ENCODE measurements at regions not wholly inside any gene's neighbourhood (a gene's known extent, or its start where the extent isn't known, plus 50 kb on each side); places are given as distances from the start of the nearest gene placed in this dataset.

DNA sequence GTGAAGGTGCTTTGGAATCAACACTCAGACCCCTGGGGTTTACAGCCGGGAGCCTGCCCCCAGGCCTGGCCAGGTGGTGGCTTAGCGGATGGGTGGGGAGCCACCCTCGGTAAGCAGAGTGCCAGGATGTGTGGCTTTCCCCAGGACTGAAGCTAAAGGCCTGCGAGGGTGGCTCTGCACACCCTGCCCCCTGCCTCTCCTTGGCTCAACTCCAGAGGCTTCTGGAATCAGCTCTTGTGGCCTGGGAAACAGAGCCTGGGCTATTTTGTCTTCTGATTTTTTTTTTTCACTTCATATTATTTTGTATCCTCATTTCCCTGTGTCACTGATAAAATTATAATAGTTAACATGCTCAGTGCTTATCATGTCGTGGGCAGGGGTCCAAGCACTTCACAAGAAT is 79.8 kb downstream of the RHOB start:
- DNase-seq (no peak), ATAC-seq (replicated peaks) (no peak)
- Mint-ChIP-seq H3K27ac (no peak overlapping the region), H3K4me3 (no peak overlapping the region), H3K36me3 (ENCODE audit: insufficient read depth) (no peaks in the 10 kb centered on the region), H3K4me1 (ENCODE audit: low read depth in 2 of 2) (peaks cover 0 to 2% of the 10 kb centered on the region in 2 donors), H3K27me3 (peaks cover 0 to 28% of the 10 kb centered on the region in 2 donors), H3K9me3 (no peaks in the 10 kb centered on the region)

DNA sequence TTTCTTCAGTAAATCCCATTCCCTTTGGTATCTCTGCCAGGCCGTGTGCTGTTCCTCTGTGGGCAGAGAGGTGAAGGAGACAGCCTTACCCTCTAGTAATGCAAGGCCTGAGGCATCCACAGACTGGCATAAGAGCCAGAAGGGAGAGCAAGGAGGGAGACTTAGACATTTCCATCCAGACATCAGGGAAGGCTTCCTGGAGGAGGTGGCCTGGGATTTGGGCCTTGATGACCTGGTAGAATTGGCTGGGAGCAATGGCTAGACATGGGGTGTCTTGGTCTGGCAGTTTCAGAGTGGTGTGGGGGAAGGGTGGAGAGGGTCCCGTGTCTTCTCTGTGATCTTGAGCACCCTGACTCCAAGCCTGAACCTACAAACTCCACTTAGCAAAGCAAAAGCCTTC is 81.8 kb downstream of the RHOB start:
- Mint-ChIP-seq H3K27me3 (peaks cover 16 to 26% of the 10 kb centered on the region in 2 donors), H3K4me3 (no peak overlapping the region), H3K36me3 (ENCODE audit: insufficient read depth) (no peaks in the 10 kb centered on the region), H3K27ac (no peak overlapping the region), H3K4me1 (ENCODE audit: low read depth in 2 of 2) (peaks cover 0 to 2% of the 10 kb centered on the region in 2 donors), H3K9me3 (no peaks in the 10 kb centered on the region)
- ATAC-seq (replicated peaks) = no peak
- no peak for DNase-seq

- Mint-ChIP-seq H3K36me3 (ENCODE audit: insufficient read depth) (no peaks in the 10 kb centered on the region), H3K4me1 (ENCODE audit: low read depth in 2 of 2) (peaks cover 0 to 2% of the 10 kb centered on the region in 2 donors), H3K9me3 (no peaks in the 10 kb centered on the region), H3K27me3 (peaks cover 26 to 32% of the 10 kb centered on the region in 2 donors), H3K27ac (no peak overlapping the region), H3K4me3 (no peak overlapping the region)
- ATAC-seq (replicated peaks) (no peak), DNase-seq (no peak)
These were observed 83.6 kb downstream of the RHOB start for GRCh38 chr2:20530520-20530919.

GRCh38 chr2:20531633-20532262 is 84.9 kb downstream of the RHOB start:
- no peaks in the 10 kb centered on the region for H3K9me3 Mint-ChIP-seq
- H3K27me3 Mint-ChIP-seq = peaks cover 26 to 32% of the 10 kb centered on the region in 2 donors
- H3K27ac Mint-ChIP-seq = no peak overlapping the region
- H3K4me1 Mint-ChIP-seq (ENCODE audit: low read depth in 2 of 2) = peaks cover 0 to 2% of the 10 kb centered on the region in 2 donors
- no peak for DNase-seq
- no peaks in the 10 kb centered on the region for H3K36me3 Mint-ChIP-seq (ENCODE audit: insufficient read depth)
- no peak for ATAC-seq (replicated peaks)
- H3K4me3 Mint-ChIP-seq = no peak overlapping the region

- Mint-ChIP-seq H3K27ac (no peak overlapping the region), H3K4me1 (ENCODE audit: low read depth in 2 of 2) (peaks cover 0 to 2% of the 10 kb centered on the region in 2 donors), H3K36me3 (ENCODE audit: insufficient read depth) (no peaks in the 10 kb centered on the region), H3K4me3 (no peak overlapping the region), H3K9me3 (no peaks in the 10 kb centered on the region), H3K27me3 (peaks cover 26 to 35% of the 10 kb centered on the region in 2 donors)
- ATAC-seq (replicated peaks) (no peak), DNase-seq (no peak)
These were observed 86.0 kb downstream of the RHOB start for GRCh38 chr2:20532634-20533437.

GRCh38 chr2:20533993-20534622 is 87.2 kb downstream of the RHOB start:
- ATAC-seq (replicated peaks) (no peak), DNase-seq (no peak)
- peaks cover 1 to 2% of the 10 kb centered on the region in 2 donors for H3K4me1 Mint-ChIP-seq (ENCODE audit: low read depth in 2 of 2)
- H3K9me3 Mint-ChIP-seq = no peaks in the 10 kb centered on the region
- peaks cover 26 to 48% of the 10 kb centered on the region in 2 donors for H3K27me3 Mint-ChIP-seq
- H3K27ac Mint-ChIP-seq = peak overlapping the region in 1 of 2 donors; percentile 56
- no peak overlapping the region for H3K4me3 Mint-ChIP-seq
- H3K36me3 Mint-ChIP-seq (ENCODE audit: insufficient read depth) = no peaks in the 10 kb centered on the region

DNA sequence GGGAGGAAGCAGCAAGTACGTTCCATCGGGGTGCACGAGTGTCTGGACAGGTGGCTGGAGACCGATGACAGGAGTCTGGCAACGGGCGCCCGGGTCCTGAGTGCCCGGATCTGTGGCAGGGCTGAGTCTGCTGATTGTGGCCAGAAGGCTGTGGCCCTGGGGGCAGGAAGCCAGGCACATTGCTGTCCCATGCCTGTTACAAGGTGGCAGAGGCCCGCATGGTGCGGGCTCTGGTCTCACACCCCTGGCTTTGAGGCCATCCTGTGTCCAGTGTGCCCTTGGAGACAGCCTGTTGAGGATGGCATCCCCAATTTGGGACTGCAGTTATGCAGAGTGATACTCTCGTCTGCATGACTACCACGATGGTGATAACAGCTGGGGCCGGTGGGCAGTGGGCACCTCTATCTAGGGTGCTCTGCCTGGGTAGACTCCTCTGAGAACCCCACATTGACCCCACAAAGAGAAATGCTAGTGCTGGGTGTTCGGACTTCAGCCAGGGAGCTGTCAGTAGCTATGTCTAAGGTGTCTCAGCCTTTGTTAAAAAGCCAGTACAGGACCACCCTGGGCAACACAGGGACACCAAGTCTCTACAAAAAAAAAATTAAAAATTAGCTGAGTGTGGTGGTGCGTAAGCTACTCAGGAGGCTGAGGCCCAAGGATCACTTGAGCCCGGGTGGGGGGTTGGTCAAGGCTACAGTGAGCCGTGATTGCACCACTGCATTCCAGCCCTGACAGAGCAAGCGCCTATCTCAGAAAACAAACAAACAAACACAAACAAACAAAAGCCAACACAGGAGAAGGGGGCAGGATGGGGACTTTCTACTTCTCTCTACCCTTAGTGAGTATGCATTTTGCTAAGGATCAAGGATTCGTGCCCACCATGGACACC is 88.3 kb downstream of the RHOB start:
- no peaks in the 10 kb centered on the region for H3K36me3 Mint-ChIP-seq (ENCODE audit: insufficient read depth)
- peaks cover 3 to 4% of the 10 kb centered on the region in 2 donors for H3K4me1 Mint-ChIP-seq (ENCODE audit: low read depth in 2 of 2)
- no peak for DNase-seq
- no peaks in the 10 kb centered on the region for H3K9me3 Mint-ChIP-seq
- H3K4me3 Mint-ChIP-seq = no peak overlapping the region
- no peak for ATAC-seq (replicated peaks)
- no peak overlapping the region for H3K27ac Mint-ChIP-seq
- peaks cover 26 to 57% of the 10 kb centered on the region in 2 donors for H3K27me3 Mint-ChIP-seq

GRCh38 chr2:20536619-20537422 is 89.9 kb downstream of the RHOB start:
- H3K36me3 Mint-ChIP-seq (ENCODE audit: insufficient read depth) = no peaks in the 10 kb centered on the region
- DNase-seq = no peak
- H3K9me3 Mint-ChIP-seq = no peaks in the 10 kb centered on the region
- peaks cover 3 to 4% of the 10 kb centered on the region in 2 donors for H3K4me1 Mint-ChIP-seq (ENCODE audit: low read depth in 2 of 2)
- no peak for ATAC-seq (replicated peaks)
- H3K27ac Mint-ChIP-seq = no peak overlapping the region
- no peak overlapping the region for H3K4me3 Mint-ChIP-seq
- peaks cover 26 to 73% of the 10 kb centered on the region in 2 donors for H3K27me3 Mint-ChIP-seq

DNA sequence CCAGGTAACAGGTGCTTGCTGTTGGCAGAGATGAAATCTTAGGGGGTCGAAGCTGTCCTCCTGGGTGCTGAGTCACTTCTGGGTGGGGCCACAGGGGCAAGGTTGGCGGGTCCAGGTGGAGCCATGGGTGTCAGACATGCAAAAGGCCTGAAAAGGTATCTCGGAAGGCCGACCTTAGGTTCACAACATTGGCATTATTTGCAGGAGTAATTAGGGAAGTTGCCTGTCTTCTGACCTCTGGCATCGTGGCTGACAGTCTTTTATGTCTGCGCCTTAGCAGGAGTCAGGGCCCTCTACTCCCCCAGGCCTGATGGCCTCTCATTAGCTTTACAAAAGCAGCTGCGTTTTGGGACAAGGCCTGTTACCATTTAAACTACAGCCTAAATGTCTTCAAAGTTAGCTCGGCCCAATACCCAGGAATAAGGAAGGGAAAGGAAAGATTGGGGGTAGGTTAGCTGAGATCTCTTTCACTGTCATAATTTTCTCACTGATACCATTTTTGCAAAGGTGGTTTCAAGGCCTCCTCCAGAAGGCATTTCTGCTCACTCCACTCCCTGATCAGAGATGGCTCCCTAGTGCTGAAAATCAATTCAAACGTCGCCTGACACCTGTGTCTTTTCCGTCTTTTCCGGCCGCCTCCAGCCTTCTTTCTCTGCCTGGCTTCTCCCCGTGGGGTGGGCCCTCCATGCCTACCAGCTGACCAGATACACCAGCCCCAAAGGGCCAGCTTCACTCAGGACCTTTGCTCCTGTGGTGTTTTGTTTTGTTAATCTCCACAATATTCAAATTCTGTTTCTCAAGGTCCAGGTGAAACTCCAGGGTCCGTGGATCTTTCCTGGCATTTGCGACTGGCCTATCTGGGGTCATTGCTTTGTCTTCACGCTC is 90.8 kb downstream of the RHOB start:
- ATAC-seq (replicated peaks) = no peak

DNA sequence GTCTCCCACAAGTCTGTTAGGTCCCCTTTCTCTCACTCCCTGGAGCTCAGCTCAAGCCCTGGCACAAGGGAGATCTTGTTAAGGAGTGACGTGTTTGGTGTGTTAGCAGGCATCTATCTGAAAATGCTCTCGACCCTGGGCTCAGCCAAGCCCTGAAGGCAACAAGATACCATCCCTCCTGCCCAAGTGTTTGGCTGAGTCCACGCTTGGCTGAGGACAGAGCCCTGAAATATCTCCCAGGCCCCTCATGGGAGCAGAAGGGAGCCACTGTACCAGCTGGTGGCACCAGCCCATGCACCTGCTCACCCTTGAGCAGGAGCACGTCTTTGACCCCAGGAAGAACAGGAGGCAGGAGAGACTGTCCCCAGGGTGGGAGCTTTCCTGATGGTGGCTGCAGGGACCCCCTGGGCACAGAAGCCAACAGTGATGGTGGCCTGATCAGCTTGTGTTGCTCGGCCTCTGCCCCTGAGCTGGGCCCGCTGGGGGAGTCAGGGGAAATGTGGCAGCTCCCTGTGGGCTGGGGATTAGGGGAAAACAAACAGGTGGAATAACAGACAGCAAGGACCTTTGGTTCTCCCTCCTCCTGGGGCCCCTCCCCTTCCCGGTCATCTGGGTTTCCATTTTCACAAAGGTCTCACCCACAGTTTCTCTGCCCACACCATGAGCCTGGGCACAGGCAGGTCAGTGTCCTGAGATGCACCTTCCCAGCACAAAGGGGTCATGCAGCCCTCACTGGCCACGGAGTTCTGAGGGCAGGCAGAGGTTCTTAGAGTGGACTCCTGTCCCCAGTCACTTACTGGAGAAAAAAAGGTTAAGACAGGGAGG is 91.6 kb downstream of the RHOB start:
- Mint-ChIP-seq H3K27me3 (peaks cover 22 to 68% of the 10 kb centered on the region in 2 donors), H3K9me3 (no peaks in the 10 kb centered on the region), H3K4me3 (no peak overlapping the region), H3K4me1 (ENCODE audit: low read depth in 2 of 2) (peaks cover 3 to 4% of the 10 kb centered on the region in 2 donors), H3K27ac (no peak overlapping the region), H3K36me3 (ENCODE audit: insufficient read depth) (no peaks in the 10 kb centered on the region)
- ATAC-seq (replicated peaks) (no peak), DNase-seq (no peak)

More for the DNA sequence above, 90.8 kb downstream of the RHOB start:
- H3K27me3 Mint-ChIP-seq = peaks cover 22 to 74% of the 10 kb centered on the region in 2 donors
- H3K36me3 Mint-ChIP-seq (ENCODE audit: insufficient read depth) = no peaks in the 10 kb centered on the region
- no peak for DNase-seq
- no peak overlapping the region for H3K4me3 Mint-ChIP-seq
- H3K9me3 Mint-ChIP-seq = no peaks in the 10 kb centered on the region
- H3K4me1 Mint-ChIP-seq (ENCODE audit: low read depth in 2 of 2) = peaks cover 3 to 4% of the 10 kb centered on the region in 2 donors
- no peak overlapping the region for H3K27ac Mint-ChIP-seq

- DNase-seq (no peak), ATAC-seq (replicated peaks) (no peak)
- Mint-ChIP-seq H3K27ac (no peak overlapping the region), H3K36me3 (ENCODE audit: insufficient read depth) (no peaks in the 10 kb centered on the region), H3K9me3 (no peaks in the 10 kb centered on the region), H3K4me3 (no peak overlapping the region), H3K27me3 (peaks cover 15 to 61% of the 10 kb centered on the region in 2 donors), H3K4me1 (ENCODE audit: low read depth in 2 of 2) (peaks cover 3 to 4% of the 10 kb centered on the region in 2 donors)
These were observed 92.4 kb downstream of the RHOB start for GRCh38 chr2:20539133-20539719.
